Activated gamma-delta T cell treated with anti-CD3 and anti-CD28 coated beads, Interleukin-2, amount 50 U/mL, for 16 hours (primary cell): ENCODE measurements at regions not wholly inside any gene's neighbourhood (a gene's known extent, or its start where the extent isn't known, plus 50 kb on each side); places are given as distances from the start of the nearest gene placed in this dataset.
"Not testable (repeated sequence)": the region's sequence is repeated elsewhere in the genome, so short reads cannot be mapped to it uniquely, and the experiment has no call there.

Experiments
- DNase-seq: peaks from one replicate; pipeline ENCODE4 v3.0.0-alpha.2; 2020; ENCODE audit warnings: low read depth

GRCh38 chr11:38582151-38582550 is 1984.1 kb upstream of the RAG2 start:
- no peak for DNase-seq

- DNase-seq: no peak
Observed at GRCh38 chr11:38577769-38578168, 1979.7 kb upstream of the RAG2 start.

- no peak for DNase-seq
Observed at GRCh38 chr11:38562562-38562961, 1964.5 kb upstream of the RAG2 start.

- DNase-seq: no peak
Observed at GRCh38 chr11:38553148-38553547, 1955.1 kb upstream of the RAG2 start.

GRCh38 chr11:38547462-38547861 is 1949.4 kb upstream of the RAG2 start:
- no peak for DNase-seq

GRCh38 chr11:38543986-38544385 is 1946.0 kb upstream of the RAG2 start:
- DNase-seq: no peak

- no peak for DNase-seq
Observed at GRCh38 chr11:38543311-38543710, 1945.3 kb upstream of the RAG2 start.

- DNase-seq: no peak
Observed at GRCh38 chr11:38538866-38539680, 1941.0 kb upstream of the RAG2 start.

- DNase-seq: no peak
Observed at GRCh38 chr11:38530226-38530625, 1932.2 kb upstream of the RAG2 start.

GRCh38 chr11:38524945-38525344 is 1926.9 kb upstream of the RAG2 start:
- DNase-seq: no peak

- DNase-seq: no peak
Observed at GRCh38 chr11:38517991-38518390, 1920.0 kb upstream of the RAG2 start.

- DNase-seq: not testable (repeated sequence)
Observed at GRCh38 chr11:38512830-38513229, 1914.8 kb upstream of the RAG2 start.

- no peak for DNase-seq
Observed at GRCh38 chr11:38510041-38510440, 1912.0 kb upstream of the RAG2 start.

- DNase-seq: no peak
Observed at GRCh38 chr11:38503876-38504275, 1905.8 kb upstream of the RAG2 start.

- DNase-seq: no peak
Observed at GRCh38 chr11:38498721-38499120, 1900.7 kb upstream of the RAG2 start.

GRCh38 chr11:38491986-38492385 is 1894.0 kb upstream of the RAG2 start:
- DNase-seq: no peak

GRCh38 chr11:38481391-38481790 is 1883.4 kb upstream of the RAG2 start:
- DNase-seq: no peak

- no peak for DNase-seq
Observed at GRCh38 chr11:38476808-38477575, 1879.0 kb upstream of the RAG2 start.

GRCh38 chr11:38461751-38462150 is 1863.7 kb upstream of the RAG2 start:
- no peak for DNase-seq

- DNase-seq: no peak
Observed at GRCh38 chr11:38460896-38461295, 1862.9 kb upstream of the RAG2 start.

- no peak for DNase-seq
Observed at GRCh38 chr11:38460429-38460828, 1862.4 kb upstream of the RAG2 start.

- DNase-seq: no peak
Observed at GRCh38 chr11:38456371-38456770, 1858.3 kb upstream of the RAG2 start.

- DNase-seq: no peak
Observed at GRCh38 chr11:38448284-38448683, 1850.2 kb upstream of the RAG2 start.
